AG04450 (cell line): ENCODE measurements at regions not wholly inside any gene's neighbourhood (a gene's known extent, or its start where the extent isn't known, plus 50 kb on each side); places are given as distances from the start of the nearest gene placed in this dataset.

Experiments used
- CTCF ChIA-PET: fragments of 300-600, 350-600 bp; formaldehyde crosslinking; extraction: SDS; loops from one replicate; lab custom pipeline; 2022; ENCODE audit warnings: antibody characterized with exemption, inconsistent platforms; lab: Charles Lee
- POLR2A ChIA-PET: fragments of 350-600 bp; formaldehyde crosslinking; extraction: SDS; loops from one replicate; lab custom pipeline; 2021; ENCODE audit warnings: antibody characterized with exemption, inconsistent platforms; lab: Yijun Ruan, JAX
- DNase-seq: peaks from one replicate; pipeline ENCODE4 v3.0.0-alpha.2; 2011; ENCODE audit warnings: low read depth, low spot score
- H3K27ac ChIP-seq: one replicate; pipeline ENCODE4 v1.5.1; 2012; ENCODE audit warnings: low read depth, low read length, control low read depth
- H3K27me3 ChIP-seq: one replicate; pipeline ENCODE4 v1.6.0; 2012; ENCODE audit warnings: low read length; ENCODE audit not compliant: control insufficient read depth, insufficient read depth
- H3K4me3 ChIP-seq: 2 replicates; pipeline ENCODE4 v1.5.1; 2011; ENCODE audit warnings: mild to moderate bottlenecking, low read depth, low read length, control low read depth
- H3K9me3 ChIP-seq: 2 replicates; pipeline ENCODE4 v1.5.1; 2012; ENCODE audit warnings: low read length; ENCODE audit not compliant: control insufficient read depth, insufficient read depth
- CTCF ChIP-seq: IDR thresholded peaks from 2 replicates; pipeline ENCODE4 v1.5.1; 2011; ENCODE audit warnings: low read depth, low read length, control low read depth, inconsistent platforms

- Histone ChIP-seq H3K9me3 (no peaks in the 10 kb centered on the region), H3K27me3 (no peaks in the 10 kb centered on the region), H3K27ac (no peak overlapping the region), H3K4me3 (no peak overlapping the region)
- no peak for DNase-seq
- CTCF ChIA-PET = interaction anchor here (1.3 to 2.2 kb wide), 2 partner anchors 12 to 96 kb away, joined by 3 to 12 read pairs; no protein-coding TSS in a partner anchor
- POLR2A ChIA-PET = interaction anchor here (1.0 to 1.2 kb wide), 2 partner anchors 13 to 177 kb away, joined by 3 to 4 read pairs; partner anchors contain the start of gene MPHOSPH9
- no peak for TF ChIP-seq CTCF
These were observed 74.8 kb downstream of the ARL6IP4 start for GRCh38 chr12:123055281-123055766.

- CTCF ChIA-PET = no interaction called here
- Histone ChIP-seq H3K9me3 (no peaks in the 10 kb centered on the region), H3K4me3 (no peak overlapping the region), H3K27ac (no peak overlapping the region), H3K27me3 (no peaks in the 10 kb centered on the region)
- DNase-seq = no peak
- no peak for TF ChIP-seq CTCF
- POLR2A ChIA-PET = no interaction called here
These were observed 73.9 kb downstream of the ARL6IP4 start for GRCh38 chr12:123054371-123054770.

- POLR2A ChIA-PET = no interaction called here
- TF ChIP-seq CTCF = no peak
- no peaks in the 10 kb centered on the region for H3K9me3 ChIP-seq
- CTCF ChIA-PET = no interaction called here
- no peak for DNase-seq
- no peak overlapping the region for H3K27ac ChIP-seq
- no peak overlapping the region for H3K4me3 ChIP-seq
- no peaks in the 10 kb centered on the region for H3K27me3 ChIP-seq
These were observed 71.1 kb downstream of the ARL6IP4 start for GRCh38 chr12:123051556-123051955.

- ChIA-PET POLR2A (no interaction called here), CTCF (no interaction called here)
- no peaks in the 10 kb centered on the region for H3K9me3 ChIP-seq
These were observed 70.4 kb downstream of the ARL6IP4 start for GRCh38 chr12:123050913-123051312.

More at GRCh38 chr12:123050913-123051312, 70.4 kb downstream of the ARL6IP4 start:
- TF ChIP-seq CTCF = no peak
- no peaks in the 10 kb centered on the region for H3K27me3 ChIP-seq
- DNase-seq = no peak
- no peak overlapping the region for H3K4me3 ChIP-seq
- H3K27ac ChIP-seq = no peak overlapping the region
